GM13977 (cell line): ENCODE measurements at regions not wholly inside any gene's neighbourhood (a gene's known extent, or its start where the extent isn't known, plus 50 kb on each side); places are given as distances from the start of the nearest gene placed in this dataset.

Experiments
- DNase-seq: peaks from one replicate; pipeline ENCODE4 v3.0.0; 2012; ENCODE audit warnings: low spot score
- in situ Hi-C: fragments of 300-500 bp; cut with MboI; formaldehyde crosslinking; loops from one replicate; pipeline ENCODE4 v1.12.0; 2022; ENCODE audit warnings: low sequenced_read_pairs, low pct_unique_long_range_greater_than_20kb, mixed read lengths, inconsistent platforms; ENCODE audit not compliant: unreplicated experiment
- TF ChIP-seq, protein P1 (sequence below): IDR thresholded peaks from 2 replicates; pipeline ENCODE4 v1.5.1; 2012; ENCODE audit warnings: mild to moderate bottlenecking, control low read depth; ENCODE audit not compliant: insufficient read depth; ENCODE audit errors: extremely low read depth, missing control alignments

DNA sequence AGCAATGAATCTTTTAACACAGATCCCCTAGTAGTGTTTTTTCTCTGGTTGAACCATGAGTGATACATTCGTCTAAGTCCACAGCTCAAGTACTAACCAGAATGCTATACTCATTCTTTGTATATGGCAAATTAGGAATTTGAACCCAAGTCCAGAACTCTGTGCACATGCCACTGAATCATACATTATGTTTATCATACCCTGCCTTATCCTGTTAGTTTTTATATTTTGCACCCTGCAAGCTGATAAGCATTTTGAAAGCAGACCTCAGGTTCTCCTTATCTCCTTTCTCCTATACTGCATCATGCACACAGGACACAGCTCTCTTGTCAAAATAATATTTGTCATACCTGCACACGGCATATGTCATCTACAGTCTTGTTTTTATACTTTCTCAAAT is 54.6 kb upstream of the ELL2 start:
- no peak for DNase-seq
- in situ Hi-C loops, result no loop called here
- TF ChIP-seq, protein P1, sequence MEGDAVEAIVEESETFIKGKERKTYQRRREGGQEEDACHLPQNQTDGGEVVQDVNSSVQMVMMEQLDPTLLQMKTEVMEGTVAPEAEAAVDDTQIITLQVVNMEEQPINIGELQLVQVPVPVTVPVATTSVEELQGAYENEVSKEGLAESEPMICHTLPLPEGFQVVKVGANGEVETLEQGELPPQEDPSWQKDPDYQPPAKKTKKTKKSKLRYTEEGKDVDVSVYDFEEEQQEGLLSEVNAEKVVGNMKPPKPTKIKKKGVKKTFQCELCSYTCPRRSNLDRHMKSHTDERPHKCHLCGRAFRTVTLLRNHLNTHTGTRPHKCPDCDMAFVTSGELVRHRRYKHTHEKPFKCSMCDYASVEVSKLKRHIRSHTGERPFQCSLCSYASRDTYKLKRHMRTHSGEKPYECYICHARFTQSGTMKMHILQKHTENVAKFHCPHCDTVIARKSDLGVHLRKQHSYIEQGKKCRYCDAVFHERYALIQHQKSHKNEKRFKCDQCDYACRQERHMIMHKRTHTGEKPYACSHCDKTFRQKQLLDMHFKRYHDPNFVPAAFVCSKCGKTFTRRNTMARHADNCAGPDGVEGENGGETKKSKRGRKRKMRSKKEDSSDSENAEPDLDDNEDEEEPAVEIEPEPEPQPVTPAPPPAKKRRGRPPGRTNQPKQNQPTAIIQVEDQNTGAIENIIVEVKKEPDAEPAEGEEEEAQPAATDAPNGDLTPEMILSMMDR, result no peak

- in situ Hi-C loops, result no loop called here
- no peak for DNase-seq
- TF ChIP-seq, protein P1, result no peak
These were observed 54.1 kb upstream of the ELL2 start for GRCh38 chr5:96015709-96016108.

GRCh38 chr5:96014395-96014794 is 52.7 kb upstream of the ELL2 start:
- in situ Hi-C loops, result no loop called here
- no peak for DNase-seq
- TF ChIP-seq, protein P1, result no peak

DNA sequence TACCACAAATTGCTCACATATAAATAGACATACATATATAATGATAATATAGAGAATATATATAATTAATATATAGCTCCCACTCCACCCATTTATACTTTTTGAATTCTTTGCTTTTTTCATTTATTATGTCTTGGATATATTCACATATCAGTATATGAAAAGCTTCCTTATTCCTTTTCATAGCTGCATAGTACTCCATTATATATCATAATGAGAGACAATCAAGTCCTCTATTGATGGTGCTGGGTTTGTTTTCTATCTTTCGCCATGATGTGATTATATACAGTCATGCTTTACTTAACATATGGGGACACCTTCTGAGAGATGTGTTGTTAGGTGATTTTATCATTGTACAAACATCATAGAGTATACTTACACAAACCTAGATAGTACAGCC is 51.6 kb upstream of the ELL2 start:
- in situ Hi-C loops, result no loop called here
- no peak for DNase-seq
- TF ChIP-seq, protein P1, result no peak

GRCh38 chr5:96012399-96012798 is 50.7 kb upstream of the ELL2 start:
- TF ChIP-seq, protein P1, result no peak
- in situ Hi-C loops, result no loop called here
- no peak for DNase-seq
